ENCODE measurements at regions not wholly inside any gene's neighbourhood (a gene's known extent, or its start where the extent isn't known, plus 50 kb on each side); places are given as distances from the start of the nearest gene placed in this dataset.
"Not testable (repeated sequence)": the region's sequence is repeated elsewhere in the genome, so short reads cannot be mapped to it uniquely, and the experiment has no call there.

DNA sequence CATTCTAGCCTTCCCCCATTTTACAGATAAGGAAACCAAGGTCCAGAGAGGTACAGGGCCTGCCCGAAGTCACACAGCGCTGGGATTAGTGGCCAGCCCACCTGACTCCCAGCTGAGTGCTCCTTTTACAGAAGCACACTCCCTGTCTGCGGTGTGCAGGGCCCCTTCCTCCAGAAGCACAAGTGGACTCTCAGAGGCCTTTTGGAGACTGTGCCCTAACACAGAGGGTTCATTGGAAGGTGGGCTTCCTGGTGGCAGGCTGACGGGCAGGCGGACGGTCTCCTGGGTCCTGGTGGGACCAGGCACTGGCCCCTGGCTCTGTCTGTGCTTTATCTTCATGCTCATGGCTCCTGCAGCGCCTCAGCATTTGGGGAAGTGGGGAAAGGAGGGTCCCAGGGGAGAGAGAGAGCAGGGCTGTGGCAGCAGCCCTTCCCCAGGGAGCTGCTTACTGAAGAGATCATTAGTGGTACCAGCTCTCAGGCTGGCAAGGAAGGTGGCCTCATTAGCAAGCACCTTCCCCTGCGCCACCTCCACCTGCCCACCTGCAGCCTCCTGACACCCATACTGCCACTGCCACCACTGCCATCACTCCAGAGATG is 83.1 kb upstream of the GOLGA6L4 start:
- DNase-seq (ENCODE audit: low spot score), result not testable (repeated sequence)

DNA sequence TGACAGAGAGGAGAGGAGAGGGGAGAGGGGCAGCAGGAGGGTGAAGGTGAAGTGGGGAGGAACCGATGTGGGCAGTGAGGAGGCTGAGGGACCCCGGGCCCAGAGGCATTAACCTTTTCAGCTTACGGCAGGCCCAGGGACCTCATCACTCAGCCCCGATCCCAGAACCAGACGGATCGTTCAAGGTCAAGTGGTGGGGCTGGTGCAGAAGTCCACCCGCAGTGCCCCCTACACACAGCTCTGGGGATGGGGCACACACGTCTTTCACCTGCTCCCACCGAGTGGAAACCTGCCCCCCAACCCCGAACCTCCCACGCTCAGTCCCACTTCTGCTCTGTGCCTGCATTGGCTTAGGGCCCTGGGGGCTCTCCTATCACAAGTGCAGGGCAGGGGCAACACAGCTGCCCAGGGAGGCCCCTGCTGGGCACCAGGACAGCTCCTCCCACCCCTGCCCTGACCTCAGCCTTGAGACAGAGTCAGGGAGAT is 81.9 kb upstream of the GOLGA6L4 start:
- DNase-seq (ENCODE audit: low spot score), result not testable (repeated sequence)

DNA sequence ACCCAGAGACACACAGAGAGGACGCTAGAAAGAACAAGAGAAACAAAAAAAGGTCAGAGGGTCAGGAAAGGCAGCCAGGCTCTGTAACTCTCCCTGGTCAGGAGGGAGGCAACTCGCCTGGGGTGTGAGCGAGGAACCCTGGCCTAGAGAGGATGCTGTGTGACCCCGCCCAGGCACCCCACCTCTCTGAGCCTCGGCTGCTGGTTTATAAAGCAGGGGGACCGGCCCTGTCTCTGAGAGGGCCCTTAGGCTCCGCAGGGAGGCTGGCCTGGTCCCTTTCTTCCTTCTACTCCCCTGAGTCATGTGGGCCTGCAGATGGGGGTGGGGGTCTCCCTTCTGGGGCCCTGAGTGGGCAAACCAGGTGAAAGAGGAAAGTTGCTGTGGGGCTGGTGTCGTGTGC is 81.3 kb upstream of the GOLGA6L4 start:
- DNase-seq (ENCODE audit: low spot score), result not testable (repeated sequence)

DNA sequence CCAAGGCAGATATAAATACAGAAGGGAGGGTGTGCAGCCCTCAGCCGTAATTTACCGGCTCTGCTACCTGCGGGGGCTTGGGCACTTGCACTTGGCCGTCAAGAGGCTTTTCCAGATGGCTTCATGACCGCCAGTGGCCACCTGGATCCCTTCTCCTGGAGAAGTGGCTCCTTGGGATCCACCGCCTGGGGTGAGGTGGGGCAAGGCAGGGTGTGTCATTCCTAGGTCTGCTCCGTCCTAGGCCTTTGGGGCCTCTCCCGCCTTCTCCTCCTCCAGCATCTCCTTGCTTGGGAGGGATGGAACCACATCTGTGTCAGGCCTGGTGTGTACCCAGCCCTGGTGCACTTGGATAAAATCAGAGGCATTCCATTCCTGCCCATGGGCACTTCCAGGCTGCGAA is 80.8 kb upstream of the GOLGA6L4 start:
- not testable (repeated sequence) for DNase-seq (ENCODE audit: low spot score)

DNA sequence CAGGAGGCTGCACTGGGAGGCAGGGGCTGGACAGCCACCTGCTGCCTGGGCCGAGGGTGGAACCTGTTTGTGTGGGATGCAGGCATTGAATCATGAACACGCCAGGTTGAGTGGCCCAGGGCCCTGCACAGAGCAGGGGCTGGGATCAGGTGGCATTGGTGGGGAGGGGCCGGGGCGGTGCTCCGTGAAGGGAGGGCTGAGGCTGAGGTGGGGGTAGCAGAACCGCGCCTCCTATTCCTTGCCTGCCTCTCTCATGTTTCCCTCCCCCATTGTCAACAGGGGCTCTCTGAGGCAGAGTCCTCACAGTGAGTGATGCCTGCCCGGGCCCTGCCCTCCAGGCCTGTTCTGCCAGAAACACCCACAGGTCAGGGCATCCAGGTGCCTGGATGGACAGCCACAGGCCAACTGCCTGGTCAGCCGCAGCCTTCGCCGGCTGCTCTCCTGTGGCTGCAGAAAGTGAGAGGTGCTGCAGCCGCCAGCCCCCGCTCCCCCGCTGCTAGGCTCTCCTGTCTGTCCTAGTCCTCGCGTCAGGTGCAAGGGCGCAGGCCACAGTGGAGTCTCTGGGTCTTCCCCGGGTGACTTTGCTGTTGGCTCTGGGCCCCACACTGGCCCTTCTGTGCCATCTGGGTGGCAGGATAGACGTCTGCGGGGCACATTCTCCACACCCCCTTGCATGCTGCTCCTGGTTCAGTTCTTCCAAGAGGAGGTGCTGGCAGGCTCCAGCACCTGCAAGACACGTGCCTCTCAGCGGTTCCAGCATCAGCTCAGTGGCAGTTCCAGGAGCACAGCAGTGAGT is 79.6 kb upstream of the GOLGA6L4 start:
- DNase-seq (ENCODE audit: low spot score), result not testable (repeated sequence)

DNA sequence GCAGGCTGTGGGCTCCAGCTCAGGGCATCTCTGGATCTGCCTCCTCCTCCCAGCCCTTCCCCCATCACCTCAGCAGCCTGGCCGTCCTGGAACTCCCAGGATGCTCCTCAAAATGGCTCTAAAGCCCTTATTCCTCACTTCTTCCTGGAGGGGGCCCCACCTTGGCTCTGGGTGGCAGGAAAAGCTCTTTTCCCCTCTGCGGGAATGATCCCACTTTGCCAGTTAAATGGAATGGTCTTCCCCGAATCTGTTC is 79.1 kb upstream of the GOLGA6L4 start:
- DNase-seq (ENCODE audit: low spot score), result not testable (repeated sequence)

DNA sequence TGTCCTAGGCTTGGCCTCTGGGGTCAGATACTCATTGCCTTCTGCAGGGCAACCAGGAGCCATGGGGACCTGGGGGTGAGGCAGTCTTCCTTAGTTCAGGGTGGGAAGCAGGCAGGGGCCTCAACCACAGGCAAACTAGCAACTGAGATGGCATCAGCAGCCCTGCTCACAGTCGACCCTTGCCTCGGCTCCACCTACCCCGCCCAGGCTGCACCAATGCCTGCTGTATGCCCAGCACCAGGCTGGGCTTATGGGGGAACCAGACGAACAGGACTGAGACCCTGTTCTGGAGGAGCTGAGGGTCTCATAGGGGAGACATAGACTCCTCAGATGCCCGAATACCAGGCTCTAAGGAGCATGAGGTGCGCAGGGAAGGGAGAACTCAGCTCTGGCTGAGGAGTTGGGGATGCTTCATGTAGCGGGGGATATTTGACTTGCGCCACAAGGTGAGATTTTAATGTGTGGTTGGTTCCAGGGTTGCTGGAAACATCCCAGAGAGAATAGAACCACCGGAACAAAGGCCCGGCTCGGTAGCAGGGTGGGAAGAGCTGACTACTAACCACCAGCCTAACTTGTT is 78.4 kb upstream of the GOLGA6L4 start:
- not testable (repeated sequence) for DNase-seq (ENCODE audit: low spot score)

DNA sequence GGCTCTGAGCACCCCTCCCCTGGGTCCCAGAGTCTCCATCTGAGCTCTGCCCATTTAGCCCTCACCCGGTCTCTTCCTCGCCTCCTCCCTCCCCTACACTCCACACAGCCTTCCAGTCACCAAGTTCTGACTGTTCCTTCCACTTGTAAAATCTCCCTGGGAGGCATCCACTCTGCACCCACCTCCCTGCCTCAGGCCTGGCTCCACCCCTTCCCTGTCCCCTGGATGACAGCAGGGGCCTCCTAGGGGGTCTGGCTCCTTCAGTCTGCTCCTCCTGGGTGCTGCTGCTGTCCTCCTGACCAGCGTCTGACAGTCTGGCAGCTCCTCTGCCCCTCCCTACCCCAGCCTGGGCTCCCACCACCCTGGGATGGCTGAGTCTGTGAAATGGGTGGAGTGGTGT is 77.7 kb upstream of the GOLGA6L4 start:
- not testable (repeated sequence) for DNase-seq (ENCODE audit: low spot score)

DNA sequence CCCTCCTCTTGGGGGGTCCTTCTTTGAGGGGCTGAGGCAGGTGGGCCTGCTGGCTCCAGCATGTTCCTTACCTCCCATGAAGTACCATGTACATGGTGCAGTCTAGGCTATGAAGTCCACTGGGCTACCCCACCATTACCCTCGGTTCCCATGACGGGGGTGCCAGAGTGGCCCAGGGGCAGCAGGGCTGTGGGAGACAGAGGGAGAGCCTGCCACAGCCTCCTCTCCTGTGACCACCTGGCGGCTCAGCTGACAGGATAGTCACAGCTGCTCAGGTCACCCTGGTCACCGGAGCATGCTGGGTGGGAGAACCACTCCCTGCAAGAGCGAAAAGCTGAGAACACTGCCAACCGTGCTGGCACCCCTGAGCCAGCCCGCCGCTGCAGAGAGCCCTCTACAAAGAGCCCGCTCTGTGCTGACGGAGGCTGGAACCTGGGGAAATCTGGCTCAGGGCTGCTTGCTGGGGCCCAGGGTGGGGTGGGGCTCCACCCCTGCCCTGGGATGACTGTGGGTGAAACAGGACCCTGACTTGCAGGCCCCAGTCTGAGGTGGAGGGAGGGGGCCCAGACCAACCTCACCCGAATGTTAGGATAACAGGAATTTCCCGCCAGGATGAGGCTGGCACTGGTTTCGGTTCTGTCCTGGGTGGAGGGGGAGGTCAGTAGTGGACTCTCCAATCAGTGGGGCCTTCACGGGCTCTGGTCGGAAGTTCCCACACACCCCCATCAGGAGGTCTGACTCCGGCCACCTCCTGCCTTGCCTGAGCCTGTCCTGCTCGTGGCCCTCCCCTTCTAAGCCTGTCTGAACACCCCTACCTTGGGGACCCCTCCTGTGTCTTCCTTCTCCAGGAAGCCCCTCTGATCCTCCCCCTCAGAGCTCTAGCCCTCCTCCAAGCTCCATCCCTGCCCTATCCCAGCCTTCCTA is 76.0 kb upstream of the GOLGA6L4 start:
- DNase-seq (ENCODE audit: low spot score), result not testable (repeated sequence)

DNA sequence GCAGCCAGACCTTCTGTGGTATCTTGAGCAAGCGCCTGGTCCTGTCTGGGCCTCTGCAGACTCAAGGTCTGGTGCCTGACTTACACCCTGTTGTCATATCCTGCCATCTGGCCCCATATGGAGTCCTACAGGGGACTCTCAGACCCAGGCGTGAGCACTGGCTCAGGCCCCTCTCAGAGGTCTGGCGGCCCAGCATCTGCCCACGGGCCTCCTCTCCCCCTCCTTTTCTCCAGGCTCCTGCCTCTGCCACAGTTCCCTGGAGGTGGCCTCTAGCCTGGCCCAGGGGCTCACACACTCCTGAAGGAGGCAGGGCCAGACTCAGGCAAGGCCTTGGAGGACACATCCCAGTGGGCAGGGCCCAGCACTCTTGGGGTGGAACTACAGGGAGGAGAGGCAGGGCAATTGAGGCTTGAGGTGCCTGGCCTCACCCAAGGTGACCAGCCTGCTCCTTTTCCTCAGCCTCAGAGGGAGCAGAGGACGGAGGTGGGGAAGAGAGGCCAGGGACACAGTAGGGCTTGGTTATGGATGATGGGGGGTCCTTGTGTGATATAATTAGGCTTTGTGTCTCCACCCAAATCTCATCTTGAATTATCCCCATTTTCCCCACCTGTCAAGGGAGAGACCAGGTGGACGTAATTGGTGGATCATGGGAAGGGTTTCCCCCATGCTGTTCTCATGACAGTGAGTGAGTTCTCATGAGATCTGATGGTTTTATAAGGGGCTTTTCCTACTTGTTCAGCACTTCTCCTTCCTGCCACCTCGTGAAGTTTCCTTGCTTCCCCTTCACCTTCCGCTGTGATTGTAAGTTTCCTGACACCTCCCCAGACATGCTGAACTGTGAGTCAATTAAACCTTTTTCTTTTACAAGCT is 70.9 kb upstream of the GOLGA6L4 start:
- not testable (repeated sequence) for DNase-seq (ENCODE audit: low spot score)

DNA sequence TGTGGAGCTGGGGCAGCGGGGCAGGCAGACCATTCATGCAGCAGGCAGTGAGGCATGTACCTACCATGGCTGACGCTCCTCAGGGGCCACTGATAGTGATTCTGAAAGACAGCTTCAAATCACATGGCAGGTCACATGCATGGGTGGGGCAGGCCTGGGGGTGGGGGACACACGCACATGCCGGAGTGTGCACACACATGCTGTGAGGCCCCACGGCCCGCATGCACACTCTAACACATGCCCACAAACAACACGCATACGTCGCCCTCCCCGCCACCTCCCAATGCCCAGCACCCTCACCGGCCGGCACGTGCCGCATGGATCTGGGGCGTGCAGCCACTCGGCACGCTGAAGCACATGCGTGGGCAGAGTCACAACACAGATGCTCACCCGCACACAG is 65.5 kb upstream of the GOLGA6L4 start:
- not testable (repeated sequence) for DNase-seq (ENCODE audit: low spot score)

DNA sequence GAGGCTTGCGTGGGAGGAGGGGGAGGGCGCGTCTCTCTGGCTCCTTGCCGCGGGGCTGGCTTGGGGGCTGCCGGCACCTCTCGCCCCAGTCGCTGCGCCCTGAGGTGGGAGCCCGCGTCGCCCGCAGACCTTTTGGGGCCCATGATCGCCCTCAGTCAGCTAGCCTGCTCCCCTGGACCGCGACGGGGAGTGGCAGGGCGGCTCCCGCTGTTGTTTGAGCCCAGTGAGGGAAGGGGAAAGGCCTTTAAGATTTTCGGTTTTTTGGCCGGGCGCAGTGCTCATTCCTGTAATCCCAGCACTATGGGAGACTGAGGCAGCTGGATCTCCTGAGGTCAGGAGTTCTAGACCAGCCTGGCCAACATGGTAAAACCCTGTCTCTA is 62.4 kb upstream of the GOLGA6L4 start:
- DNase-seq (ENCODE audit: low spot score), result not testable (repeated sequence)

Data from D341Med (cell line).